T follicular helper cell (primary cell): ENCODE measurements at regions not wholly inside any gene's neighbourhood (a gene's known extent, or its start where the extent isn't known, plus 50 kb on each side); places are given as distances from the start of the nearest gene placed in this dataset.
"Not testable (repeated sequence)": the region's sequence is repeated elsewhere in the genome, so short reads cannot be mapped to it uniquely, and the experiment has no call there.

Source experiments
- DNase-seq: peaks from one replicate; pipeline ENCODE4 v3.0.0-alpha.2; 2020; ENCODE audit warnings: low read depth

DNA sequence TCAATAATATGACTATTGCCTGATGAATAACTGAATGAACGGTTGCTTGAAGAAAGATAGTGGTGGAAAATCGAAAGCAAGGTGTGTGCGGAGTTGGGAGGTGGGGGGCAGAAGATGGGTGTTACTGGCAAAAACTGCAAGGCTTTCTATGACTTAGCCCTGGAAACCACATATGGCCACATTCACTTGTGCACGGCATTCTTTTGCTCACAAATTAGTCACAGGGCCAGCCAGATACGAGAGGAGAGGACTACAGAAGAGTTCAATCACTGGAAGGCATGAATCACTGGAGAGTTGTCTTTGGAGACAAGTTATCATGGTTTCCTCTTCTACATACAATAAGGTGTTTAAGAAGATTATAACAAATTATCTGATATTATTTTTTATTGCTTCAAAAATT is 626.5 kb upstream of the CPEB2 start:
- DNase-seq, result no peak

DNA sequence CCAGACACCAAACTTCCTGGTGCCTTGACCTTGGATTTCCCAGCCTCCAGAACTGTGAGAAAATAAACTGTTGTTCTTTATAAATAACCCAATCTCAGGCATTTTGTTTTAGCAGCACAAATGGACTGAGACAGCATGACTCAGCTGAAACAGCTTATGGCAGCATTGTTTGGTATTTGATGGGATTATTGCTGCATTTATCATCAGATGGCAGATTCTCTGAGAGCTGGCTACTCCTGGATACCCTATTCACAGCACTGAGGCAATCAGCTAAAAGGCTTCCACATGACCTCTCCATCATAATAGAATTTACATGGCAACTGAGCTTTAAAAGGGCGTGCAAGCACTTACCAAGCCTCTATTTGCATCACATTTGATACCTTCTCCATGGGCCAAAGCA is 623.1 kb upstream of the CPEB2 start:
- DNase-seq, result no peak

DNA sequence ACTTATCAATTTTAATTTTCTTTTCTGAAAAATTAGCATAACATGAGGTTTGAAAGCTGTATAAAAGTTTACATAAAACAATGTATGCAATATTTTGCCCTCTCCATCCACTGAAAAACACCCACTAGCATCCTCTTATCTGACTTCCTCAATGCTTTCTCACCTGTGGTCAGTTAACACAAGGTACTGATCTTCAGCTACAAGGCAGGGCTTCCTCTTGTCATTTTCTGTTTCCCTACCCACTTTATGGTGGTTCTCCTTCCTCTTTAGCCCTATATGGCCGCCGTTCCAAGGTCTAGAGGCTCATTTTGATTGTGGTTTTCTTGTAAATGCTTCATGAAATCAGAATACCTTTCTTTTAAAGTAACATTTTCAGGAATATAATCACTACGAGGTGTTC is 618.6 kb upstream of the CPEB2 start:
- no peak for DNase-seq

DNA sequence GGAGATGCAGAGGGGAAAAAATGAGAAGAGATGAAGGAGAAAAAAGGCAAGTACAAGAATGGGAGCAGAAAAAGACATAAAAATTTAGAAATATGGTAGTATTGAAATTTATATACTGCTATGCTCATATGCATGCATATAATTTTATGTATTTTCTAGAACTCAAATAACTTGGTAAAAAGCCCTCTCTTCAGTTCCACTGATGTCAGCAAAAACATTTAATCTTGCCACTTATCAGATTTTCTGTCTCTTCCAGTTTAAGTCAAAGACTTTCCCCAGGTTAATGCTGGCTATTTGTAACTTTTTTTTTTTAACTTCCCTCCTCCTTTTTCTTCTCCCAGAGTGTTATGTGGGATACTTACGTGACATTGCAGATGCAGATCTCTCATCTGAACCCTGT is 617.5 kb upstream of the CPEB2 start:
- DNase-seq, result no peak

DNA sequence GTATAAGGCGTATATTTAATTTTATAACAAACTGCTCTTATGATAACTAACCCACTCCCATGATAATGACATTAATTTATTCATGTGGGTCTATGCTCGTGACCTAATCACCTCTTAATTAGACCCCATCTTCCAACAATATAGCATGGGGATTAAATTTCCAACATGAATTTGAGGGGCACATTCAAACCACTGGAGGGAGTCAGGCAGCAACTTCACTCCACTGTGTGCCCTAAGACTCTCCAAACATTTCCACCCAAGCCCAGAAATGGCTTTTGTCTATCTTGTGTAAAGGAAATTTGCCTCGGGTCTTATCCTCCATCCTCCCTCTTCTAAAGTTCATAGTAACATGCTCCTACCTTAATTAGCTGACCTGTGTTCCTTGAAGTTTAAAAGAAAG is 616.1 kb upstream of the CPEB2 start:
- no peak for DNase-seq

DNA sequence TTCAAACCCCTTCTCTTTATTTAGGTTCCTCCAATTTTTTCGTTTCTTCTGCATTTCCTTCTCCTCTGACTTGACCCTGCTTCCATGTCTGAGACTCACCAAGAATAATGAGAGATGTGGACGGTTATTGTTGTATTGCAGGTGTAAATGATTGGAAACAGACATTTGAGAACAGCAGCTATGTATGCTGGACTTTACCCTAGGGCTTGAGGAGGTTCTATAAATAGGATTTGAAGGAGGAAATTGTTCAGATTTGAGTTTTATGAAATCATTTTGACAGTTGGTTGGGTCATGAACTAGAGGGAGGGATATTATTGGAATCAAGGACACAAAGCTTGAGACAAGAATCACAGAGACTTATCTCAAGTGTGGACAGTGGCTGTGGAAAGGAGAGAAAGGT is 614.6 kb upstream of the CPEB2 start:
- no peak for DNase-seq

DNA sequence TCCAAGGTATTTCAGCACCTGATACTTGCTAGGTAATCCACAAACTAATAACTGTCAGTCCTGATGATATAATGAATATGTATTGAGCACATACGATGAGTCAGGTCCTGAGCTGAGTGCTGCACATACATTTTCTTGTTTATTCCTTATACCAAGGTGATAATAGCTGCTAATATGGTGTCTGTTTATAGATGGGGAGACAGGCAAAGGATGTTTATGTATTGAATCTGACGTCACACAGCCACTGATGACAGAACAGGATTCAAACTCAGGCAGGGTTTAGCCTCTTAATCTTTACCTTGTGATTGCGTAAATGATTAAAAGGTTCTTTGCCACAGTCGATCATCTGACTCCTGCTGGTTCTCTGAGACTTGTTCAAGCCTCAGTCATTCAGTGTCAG is 609.9 kb upstream of the CPEB2 start:
- DNase-seq, result no peak

DNA sequence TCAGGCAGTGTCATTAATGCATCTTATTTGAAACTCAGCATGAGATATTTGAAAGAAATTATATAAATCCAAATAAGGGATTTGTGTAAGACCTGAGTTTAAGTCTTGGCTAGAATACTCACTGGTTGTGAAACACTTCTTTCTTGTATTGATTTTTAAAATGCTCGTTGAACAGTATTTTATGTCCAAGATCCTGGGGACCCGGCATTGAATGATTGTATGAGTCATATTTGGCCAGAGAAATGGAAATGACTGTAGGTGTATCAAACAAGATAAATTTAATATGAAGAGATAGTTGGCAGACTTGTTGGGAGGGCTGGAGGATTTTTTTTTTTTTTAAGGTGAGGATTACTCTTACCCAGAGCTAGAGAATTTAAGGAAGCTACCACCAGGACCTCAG is 606.1 kb upstream of the CPEB2 start:
- no peak for DNase-seq

DNA sequence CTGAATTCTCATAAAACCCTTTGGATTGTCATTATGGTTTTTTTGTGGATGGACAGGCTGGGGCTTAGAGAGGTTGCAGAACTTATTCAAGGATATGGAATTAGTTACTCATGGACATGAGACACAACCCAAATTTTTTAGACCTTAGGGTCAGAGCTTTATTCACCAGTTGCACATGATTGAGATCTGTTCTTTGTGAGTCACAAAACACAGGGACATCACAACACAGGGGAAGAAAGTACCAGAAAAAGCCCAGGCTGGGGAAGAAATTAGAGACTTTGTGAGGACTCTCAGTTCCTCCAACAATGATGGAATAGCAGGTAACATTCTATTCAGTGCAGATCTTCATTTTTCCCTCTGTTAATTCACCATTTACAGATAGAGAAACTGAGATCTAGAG is 602.4 kb upstream of the CPEB2 start:
- DNase-seq, result no peak

DNA sequence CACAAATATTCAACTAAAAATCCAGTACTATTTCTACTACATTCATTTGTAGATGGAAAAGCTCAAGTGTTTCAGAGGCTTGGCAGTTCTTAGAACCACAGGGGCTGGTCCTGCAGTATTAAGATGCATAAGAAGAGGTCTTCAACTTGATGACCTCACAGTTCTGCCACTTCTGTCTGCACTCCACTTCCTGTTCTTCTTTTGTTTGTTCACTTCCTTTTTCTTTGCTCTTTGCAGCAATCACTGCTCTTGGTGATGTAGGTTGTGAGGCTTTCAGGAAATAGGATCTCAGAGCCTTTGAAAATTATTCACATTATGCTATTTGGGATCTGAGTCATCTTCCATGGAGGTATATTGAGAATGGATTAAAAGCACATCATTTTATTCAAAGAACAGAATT is 602.0 kb upstream of the CPEB2 start:
- no peak for DNase-seq

DNA sequence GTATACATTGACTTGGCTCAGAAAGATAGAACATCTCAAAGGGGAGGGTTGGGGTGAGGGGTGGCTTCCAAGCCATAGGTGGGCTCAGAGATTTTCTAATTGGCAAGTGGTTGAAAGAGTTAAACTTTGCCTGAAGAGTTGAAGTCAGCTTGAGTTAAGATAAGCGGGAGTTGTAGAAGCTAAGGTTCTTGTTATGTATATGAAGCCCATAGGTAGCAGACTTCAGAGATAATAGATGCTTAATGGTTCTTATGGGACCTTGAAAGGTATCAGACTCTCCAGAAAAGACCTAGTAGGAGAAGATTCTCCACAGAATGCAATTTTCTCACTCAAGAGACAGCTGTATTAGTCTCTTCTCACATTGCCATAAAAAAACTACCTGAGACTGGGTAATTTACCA is 599.1 kb upstream of the CPEB2 start:
- DNase-seq, result no peak

DNA sequence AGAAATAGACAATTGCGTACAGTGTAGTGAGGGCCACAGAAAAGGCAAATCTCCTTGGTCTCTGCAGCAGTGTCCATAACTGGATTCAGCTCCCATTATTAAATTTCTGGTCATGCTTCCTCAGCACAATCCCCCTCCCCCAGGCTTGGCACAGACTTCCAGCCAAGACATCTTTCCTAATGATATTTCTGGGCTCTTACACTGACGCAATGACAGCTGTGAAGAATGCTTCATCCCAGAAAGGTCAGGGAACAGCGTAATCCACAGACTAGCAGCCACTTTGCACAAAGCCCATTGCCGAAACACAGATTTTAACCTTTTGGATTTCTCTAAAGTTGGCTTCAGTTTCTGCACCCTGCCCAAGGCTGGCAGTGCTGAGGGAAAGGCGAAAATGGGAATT is 597.6 kb upstream of the CPEB2 start:
- DNase-seq, result no peak

DNA sequence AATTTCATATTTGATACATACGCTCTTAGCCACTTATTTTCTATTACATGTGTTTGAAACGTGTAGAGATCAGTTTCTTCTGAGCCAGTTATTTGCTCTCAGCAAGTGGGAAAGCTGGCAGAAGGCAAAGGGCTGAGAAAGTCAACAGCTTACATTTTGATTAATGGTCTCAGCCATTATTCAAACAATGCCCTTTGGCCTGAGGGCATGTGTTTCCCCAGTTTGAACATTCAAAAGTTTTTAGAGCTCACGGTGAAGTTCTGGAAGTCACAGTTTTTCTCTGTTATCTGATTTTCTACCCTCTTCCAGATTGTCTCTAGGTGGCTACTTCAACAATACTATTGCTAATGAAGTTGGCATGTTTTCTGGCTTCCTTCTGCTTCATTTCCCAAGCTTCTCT is 591.8 kb upstream of the CPEB2 start:
- no peak for DNase-seq

DNA sequence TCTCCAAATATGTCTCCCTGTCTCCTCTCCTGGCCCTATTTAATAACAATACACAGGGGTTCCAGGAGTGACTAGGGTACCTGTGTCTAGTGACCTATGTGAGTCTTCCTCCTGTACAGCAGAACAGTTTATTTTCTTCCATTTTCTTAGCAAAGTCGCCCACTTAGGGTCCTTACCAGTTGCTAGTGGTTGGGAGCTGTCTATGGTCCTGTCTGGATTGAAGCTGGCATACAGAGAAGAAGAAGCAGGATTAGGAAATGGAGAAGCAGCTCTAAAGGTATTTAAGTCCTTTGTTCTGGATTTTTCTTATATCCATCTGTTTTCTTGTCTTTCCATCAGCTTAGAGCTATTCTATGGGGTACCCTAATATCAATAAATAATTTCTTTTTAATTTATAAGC is 587.1 kb upstream of the CPEB2 start:
- DNase-seq, result no peak

DNA sequence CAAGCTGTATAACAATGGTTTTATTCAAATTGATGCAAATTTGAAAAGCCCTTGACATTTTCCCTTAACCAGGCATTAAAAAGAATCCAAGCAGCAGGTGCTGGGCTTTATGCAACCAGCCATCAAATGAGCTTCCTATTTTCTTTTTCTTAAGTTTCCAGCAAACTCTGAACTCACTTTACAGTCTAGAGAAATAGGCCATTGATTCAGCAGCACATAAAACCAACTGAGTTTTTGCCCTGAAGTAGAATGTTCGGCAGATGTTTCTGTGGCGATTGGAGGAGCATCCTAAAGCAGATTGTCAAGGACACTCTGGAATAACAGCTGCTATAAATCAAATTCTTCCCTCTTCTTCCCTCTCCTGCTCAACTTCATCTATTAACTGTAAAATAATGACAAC is 582.8 kb upstream of the CPEB2 start:
- no peak for DNase-seq

DNA sequence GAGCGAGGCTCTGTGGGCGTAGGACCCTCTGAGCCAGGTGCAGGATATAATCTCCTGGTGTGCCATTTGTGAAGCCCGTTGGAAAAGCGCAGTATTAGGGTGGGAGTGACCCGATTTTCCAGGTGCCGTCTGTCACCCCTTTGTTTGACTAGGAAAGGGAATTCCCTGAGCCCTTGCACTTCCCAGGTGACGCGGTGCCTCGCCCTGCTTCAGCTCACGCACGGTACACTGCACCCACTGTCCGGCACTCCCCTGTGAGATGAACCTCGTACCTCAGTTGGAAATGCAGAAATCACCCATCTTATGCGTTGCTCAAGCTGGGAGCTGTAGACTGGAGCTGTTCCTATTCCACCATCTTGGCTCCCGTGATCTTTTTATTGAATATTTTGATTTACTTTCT is 576.0 kb upstream of the CPEB2 start:
- DNase-seq, result not testable (repeated sequence)

DNA sequence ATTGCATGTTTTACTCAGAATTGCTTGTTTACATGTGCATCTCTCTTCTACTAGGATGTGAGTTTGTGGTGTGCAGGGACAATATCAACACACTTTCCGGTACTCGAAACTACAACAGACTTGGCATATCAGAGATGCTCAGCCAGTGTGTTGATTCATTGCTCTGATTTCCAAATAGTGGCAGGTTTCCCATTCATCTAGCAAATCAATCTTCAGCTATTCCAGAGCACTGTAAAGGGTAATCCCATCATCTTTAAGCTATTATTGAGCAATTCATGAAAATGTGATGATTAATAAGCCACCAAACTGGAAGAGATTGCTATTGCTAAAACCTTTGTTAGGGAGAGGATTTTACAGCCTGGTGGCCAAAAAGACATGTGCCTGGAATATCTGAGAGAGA is 574.2 kb upstream of the CPEB2 start:
- DNase-seq, result no peak

DNA sequence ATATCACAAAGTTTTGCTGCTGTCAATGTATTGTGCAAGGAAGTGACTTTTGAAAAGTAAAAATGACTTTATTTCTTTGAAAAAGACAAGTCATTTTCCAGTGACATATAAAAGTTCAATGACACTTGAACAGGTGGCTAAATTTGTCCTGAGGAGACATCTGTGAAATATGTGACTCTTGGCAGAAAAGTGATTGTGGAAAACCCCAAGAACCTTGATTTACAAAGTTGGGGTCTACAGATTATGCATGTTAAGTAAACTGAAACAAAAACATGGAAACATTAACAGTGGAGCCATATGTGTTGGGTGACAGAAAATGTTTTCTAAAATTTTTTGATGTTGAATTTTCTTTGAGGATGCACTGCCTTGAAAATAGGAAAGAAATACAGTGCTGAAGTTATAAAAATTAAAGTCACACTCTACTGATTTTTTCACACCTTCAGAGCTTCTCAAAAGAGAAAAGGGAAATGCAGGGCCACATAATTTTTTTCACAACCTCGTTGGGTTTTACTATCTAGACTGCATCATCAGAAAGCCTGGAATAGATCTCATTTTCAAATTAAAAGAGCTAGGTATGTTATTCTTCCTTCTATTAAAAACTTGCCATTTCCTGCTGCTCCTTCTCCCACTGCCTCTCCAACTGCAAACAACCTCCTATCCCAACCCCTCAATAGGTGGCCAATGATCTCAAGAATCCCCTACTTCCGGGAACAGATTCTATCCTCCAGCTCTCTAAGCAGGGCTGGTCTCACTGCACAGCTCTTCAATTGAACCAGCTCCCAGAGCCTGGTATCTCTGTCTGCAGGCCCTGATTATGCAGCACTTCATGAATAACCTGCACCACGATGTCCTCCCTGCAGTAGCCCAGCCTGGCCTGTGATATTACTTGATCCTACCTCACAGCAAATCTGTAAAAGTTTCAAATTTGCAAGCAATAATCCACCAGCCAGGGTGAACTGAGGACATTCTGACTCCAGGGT is 570.8 kb upstream of the CPEB2 start:
- DNase-seq, result no peak

DNA sequence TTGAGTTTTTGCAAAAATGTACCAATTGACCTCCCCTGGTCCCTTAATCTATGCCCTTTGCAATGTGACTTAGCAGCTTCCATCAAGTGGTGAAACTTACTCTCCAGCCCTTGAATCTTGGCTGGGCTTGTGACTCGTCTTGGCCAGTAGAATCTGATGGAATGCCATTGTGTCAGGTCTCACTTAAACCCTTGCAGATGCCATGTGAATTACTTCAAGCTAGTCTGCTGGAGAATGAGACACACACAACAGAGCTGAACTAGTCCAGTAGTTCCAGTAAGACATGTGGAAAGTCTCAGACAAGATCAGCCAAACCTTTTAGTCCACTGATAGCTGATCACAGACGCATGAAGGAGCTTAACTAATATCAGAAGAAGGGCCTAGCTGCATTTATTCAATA is 567.8 kb upstream of the CPEB2 start:
- DNase-seq, result no peak

DNA sequence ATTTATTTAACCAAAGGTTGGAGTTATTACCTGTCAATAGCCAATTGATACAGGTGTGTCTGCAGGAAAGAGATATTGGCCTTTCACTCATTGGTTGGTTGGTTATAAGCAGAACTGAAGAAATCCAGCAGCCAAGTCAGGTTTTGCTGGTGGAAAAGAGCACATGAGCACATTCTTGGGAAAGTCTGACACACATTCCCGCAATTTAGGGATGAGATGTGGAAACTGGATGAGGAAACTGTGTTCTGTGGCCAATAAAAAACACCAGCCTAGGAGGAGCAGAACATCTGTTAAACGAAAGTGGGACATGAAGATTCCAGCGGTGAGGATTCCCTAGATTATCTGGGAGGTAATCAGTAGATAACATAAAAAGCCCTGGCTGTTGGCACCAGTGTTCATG is 567.4 kb upstream of the CPEB2 start:
- DNase-seq, result no peak

DNA sequence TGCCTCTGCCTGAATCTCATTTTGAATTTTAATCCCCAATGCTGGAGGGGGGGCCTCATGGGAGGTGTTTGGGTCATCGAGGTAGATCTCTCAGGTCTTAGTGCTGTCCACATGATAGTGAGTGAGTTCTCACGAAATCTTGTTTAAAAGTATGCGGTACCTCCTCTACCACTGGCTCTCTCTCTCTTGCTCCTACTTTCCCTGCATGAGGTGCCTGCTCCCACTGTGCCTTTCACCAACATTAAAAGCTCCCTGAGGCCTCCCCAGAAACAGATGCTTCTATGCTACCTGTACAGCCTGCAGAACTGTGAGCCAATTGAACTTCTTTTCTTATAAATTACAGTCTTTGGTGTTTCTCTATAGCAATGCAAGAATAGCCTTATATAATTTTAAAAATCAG is 560.7 kb upstream of the CPEB2 start:
- DNase-seq, result no peak

DNA sequence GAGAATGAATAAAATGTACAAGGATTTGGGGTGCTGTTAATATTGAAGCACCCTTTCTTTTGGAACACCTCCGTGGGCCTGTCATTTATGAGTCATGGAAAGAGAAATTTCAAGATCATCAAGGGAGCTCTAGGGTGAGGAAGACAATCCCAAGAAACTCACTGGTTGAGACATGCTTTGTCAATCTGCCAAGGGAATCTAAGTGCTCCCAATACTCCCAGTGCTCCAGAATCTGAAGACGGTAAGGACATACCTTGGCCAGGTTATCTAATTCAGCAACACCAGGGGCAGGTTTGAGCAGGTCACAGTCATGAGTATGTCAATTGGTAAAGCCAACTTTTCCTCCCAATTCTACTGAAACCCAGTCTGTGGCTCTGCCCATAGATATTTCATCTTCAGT is 556.4 kb upstream of the CPEB2 start:
- no peak for DNase-seq

DNA sequence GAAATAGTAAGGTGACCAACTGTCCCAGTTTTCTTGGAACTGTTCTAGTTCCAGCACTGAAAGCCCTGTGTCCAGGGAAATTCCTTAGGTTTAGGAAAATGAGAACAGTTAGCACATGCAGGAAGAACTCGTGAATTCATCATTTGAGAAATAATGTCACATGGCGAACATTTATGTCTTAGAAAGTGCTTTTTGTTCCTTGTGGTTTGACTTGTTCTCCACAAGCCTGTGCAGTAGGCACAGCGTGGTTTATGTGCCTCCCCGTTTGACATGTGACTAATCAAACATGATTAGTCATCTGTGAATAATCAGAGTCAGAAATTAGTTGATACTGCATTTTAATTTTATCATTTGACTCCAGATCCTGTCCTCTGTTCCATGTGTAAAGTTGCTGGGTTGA is 556.0 kb upstream of the CPEB2 start:
- DNase-seq, result no peak

DNA sequence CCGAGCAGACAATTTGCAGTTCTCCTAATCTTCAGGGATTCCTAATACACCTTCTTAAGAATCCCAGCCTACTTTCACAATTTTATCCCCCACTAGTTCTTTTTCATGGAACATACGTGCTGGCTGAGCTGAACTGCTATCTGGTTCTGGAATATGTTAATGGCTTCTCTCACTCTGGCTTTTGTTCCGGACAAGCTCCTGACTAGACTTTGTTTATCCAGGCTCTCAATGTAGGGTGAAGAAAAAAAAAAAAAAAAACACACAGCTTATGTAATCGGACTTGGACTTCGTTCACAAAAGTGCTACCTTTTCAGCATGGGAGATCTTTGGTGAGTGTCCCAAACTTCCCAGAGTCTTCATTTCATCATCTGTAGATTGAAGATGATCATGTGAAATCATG is 555.4 kb upstream of the CPEB2 start:
- DNase-seq, result no peak
